GM23338 (cell line): ENCODE measurements at regions not wholly inside any gene's neighbourhood (a gene's known extent, or its start where the extent isn't known, plus 50 kb on each side); places are given as distances from the start of the nearest gene placed in this dataset.
A peak's percentile ranks its signal among the peaks of the same experiment; 100 is the strongest.

Experiments used
- ATAC-seq: fragments of 200-7000 bp; cut with Tn5 transposase; 3 replicates; pipeline ENCODE4 v1.9.1; 2020
- DNase-seq: peaks from one replicate; pipeline ENCODE4 v3.0.0-alpha.2; 2015; ENCODE audit warnings: low spot score
- H2AFZ ChIP-seq: fragments of 200-600 bp; sonication (generic); 2 replicates; pipeline ENCODE4 v1.8.0; 2016; ENCODE audit warnings: antibody characterized with exemption, mild to moderate bottlenecking, moderate library complexity
- H3F3A ChIP-seq: fragments of 200-600 bp; sonication (generic); replicated peaks from 2 replicates; pipeline ENCODE4 v1.8.0; 2017; ENCODE audit warnings: antibody characterized with exemption, mixed run types, low read depth
- H3K27ac ChIP-seq: fragments of 200-600 bp; sonication (generic); 2 replicates; pipeline ENCODE4 v1.6.1; 2016; ENCODE audit warnings: low read depth
- H3K27me3 ChIP-seq: fragments of 200-600 bp; sonication (generic); 2 replicates; pipeline ENCODE4 v1.8.0; 2016; ENCODE audit warnings: mild to moderate bottlenecking, mixed run types, moderate library complexity; ENCODE audit not compliant: insufficient read depth
- H3K36me3 ChIP-seq: fragments of 200-600 bp; sonication (generic); 2 replicates; pipeline ENCODE4 v1.8.0; 2016; ENCODE audit warnings: mild to moderate bottlenecking; ENCODE audit not compliant: insufficient read depth
- H3K4me1 ChIP-seq: fragments of 200-600 bp; sonication (generic); 2 replicates; pipeline ENCODE4 v1.8.0; 2016; ENCODE audit warnings: mild to moderate bottlenecking, moderate library complexity; ENCODE audit not compliant: insufficient read depth
- H3K4me2 ChIP-seq: fragments of 200-600 bp; sonication (generic); 2 replicates; pipeline ENCODE4 v1.7.1; 2017; ENCODE audit warnings: mixed run types
- H3K4me3 ChIP-seq: fragments of 200-600 bp; sonication (generic); 2 replicates; pipeline ENCODE4 v1.6.1; 2016; ENCODE audit warnings: mixed run types
- H3K79me2 ChIP-seq: fragments of 200-600 bp; sonication (generic); replicated peaks from 2 replicates; pipeline ENCODE4 v1.8.0; 2017; ENCODE audit warnings: mild to moderate bottlenecking; ENCODE audit not compliant: insufficient read depth
- H3K9me2 ChIP-seq: fragments of 200-600 bp; sonication (generic); 2 replicates; pipeline ENCODE4 v1.8.0; 2017; ENCODE audit not compliant: insufficient read depth
- H4K20me1 ChIP-seq: fragments of 200-600 bp; sonication (generic); replicated peaks from 2 replicates; pipeline ENCODE4 v1.8.0; 2017; ENCODE audit warnings: mild to moderate bottlenecking; ENCODE audit not compliant: insufficient read depth
- H3K27ac Mint-ChIP-seq: 2 replicates; pipeline ENCODE4 v1.8.0; 2020; ENCODE audit warnings: inconsistent platforms, mild to moderate bottlenecking, moderate library complexity, mixed read lengths
- H3K27me3 Mint-ChIP-seq: 3 replicates; pipeline ENCODE4 v1.8.0; 2022; ENCODE audit warnings: low read depth, mild to moderate bottlenecking, moderate library complexity, mixed read lengths, inconsistent platforms; ENCODE audit not compliant: insufficient read depth, poor library complexity
- H3K36me3 Mint-ChIP-seq: 3 replicates; pipeline ENCODE4 v1.8.0; 2021; ENCODE audit warnings: low read depth, mild to moderate bottlenecking, inconsistent platforms, moderate library complexity, mixed read lengths
- H3K4me1 Mint-ChIP-seq: 3 replicates; pipeline ENCODE4 v1.8.0; 2020; ENCODE audit warnings: mild to moderate bottlenecking, inconsistent platforms, mixed read lengths
- H3K4me3 Mint-ChIP-seq: 3 replicates; pipeline ENCODE4 v1.8.0; 2021; ENCODE audit warnings: moderate library complexity, mild to moderate bottlenecking, inconsistent platforms, mixed read lengths
- H3K9me3 Mint-ChIP-seq: 3 replicates; pipeline ENCODE4 v1.8.0; 2020; ENCODE audit warnings: moderate library complexity, mild to moderate bottlenecking, inconsistent platforms, mixed read lengths
- CREB1 ChIP-seq: fragments of 250-450 bp; sonication (Bioruptor Pico); IDR thresholded peaks from 2 replicates; pipeline ENCODE4 v1.5.0; 2020; ENCODE audit warnings: low read depth, mild to moderate bottlenecking, moderate library complexity
- CTCF ChIP-seq, 2 experiments: fragments of 200-600 bp in 1 of 2; sonication (generic) in 1 of 2; conservative IDR thresholded peaks; 2 replicates each; pipeline versions ENCODE4 v1.5.1 to v1.6.1; 2016 to 2017; ENCODE audit warnings: antibody characterized with exemption in 2 of 2, low read depth in 2 of 2, mild to moderate bottlenecking in 2 of 2, moderate library complexity in 1 of 2
- TF ChIP-seq, protein P1 (sequence below): IDR thresholded peaks from one replicate; pipeline ENCODE4 v1.6.1; 2018; ENCODE audit warnings: antibody characterized with exemption; ENCODE audit not compliant: unreplicated experiment
- TF ChIP-seq, protein P2 (sequence below): IDR thresholded peaks from 2 replicates; pipeline ENCODE4 v1.6.1; 2016; ENCODE audit warnings: antibody characterized with exemption
- TF ChIP-seq, protein P3 (sequence below): fragments of 250-450 bp; sonication (Bioruptor Pico); IDR thresholded peaks from 2 replicates; pipeline ENCODE4 v1.5.0; 2020; ENCODE audit warnings: mild to moderate bottlenecking, moderate library complexity

- no peak for TF ChIP-seq CREB1 (CRISPR knock-in tag)
- Histone ChIP-seq H3K4me2 (no peak overlapping the region), H3K4me1 (no peaks in the 10 kb centered on the region), H3K79me2 (no peaks in the 10 kb centered on the region), H3K4me3 (no peak overlapping the region), H4K20me1 (no peaks in the 10 kb centered on the region), H3K9me2 (peaks cover 9% of the 10 kb centered on the region; the same call in 1 of the 2 replicates), H3F3A (no peaks in the 10 kb centered on the region), H3K36me3 (no peaks in the 10 kb centered on the region), H3K27me3 (no peaks in the 10 kb centered on the region), H3K27ac (no peak overlapping the region), H2AFZ (peak overlapping the region; percentile 81)
- no peaks in the 10 kb centered on the region for H3K4me1 Mint-ChIP-seq
- no peak overlapping the region for H3K4me3 Mint-ChIP-seq
- DNase-seq (no peak), ATAC-seq (no peak)
- H3K27me3 Mint-ChIP-seq = peaks cover 7% of the 10 kb centered on the region
- H3K36me3 Mint-ChIP-seq = no peaks in the 10 kb centered on the region
- H3K27ac Mint-ChIP-seq = no peak overlapping the region
- no peaks in the 10 kb centered on the region for H3K9me3 Mint-ChIP-seq
These were observed 90.0 kb downstream of the DHRS2 start for GRCh38 chr14:23725980-23726710.

DNA sequence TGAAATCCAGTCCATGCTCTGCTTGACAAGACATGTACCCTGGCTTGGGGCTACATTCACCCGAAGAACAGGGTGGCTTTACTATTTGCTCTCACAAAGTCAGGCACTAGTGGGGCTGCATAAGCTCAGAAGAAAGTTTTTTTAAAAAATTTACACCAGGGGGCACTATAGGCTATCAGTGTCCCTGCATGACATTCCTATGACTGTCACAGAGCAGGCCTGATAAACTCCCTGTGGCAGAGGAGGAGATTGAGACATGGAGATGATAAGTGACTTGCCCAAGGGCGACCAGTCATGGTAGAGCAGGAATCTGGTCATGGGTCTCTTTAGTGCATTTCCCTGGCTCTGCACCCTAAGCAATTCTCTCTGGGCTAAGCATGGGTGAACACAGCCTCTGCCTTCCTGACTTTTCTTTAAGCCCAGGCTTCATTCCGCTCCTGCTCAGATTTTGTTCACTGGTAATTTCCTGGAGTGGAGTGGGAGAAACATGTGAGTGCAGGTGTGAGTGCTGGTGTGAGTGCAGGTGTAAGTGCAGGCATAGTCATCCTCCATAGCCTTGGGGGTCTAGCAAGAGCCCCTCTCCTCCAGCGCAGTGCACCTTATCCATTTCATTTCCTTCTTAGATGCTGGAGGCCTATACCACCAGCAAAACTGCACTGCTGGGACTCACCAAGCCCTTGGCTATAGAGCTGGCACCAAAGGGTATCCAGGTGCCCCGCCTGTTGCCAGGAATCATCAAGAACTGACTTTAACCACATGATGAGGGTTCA, 91.6 kb downstream of the DHRS2 start:
- Histone ChIP-seq H3K36me3 (no peaks in the 10 kb centered on the region), H3K27ac (no peak overlapping the region), H3K27me3 (no peaks in the 10 kb centered on the region), H3K4me1 (no peaks in the 10 kb centered on the region), H3K79me2 (no peaks in the 10 kb centered on the region), H2AFZ (no peak overlapping the region), H3K9me2 (peaks cover 16% of the 10 kb centered on the region; the same call in 1 of the 2 replicates), H3K4me2 (no peak overlapping the region), H3K4me3 (no peak overlapping the region), H3F3A (no peaks in the 10 kb centered on the region), H4K20me1 (no peaks in the 10 kb centered on the region)
- Mint-ChIP-seq H3K36me3 (no peaks in the 10 kb centered on the region; the same call in 2 of the 3 replicates), H3K9me3 (no peaks in the 10 kb centered on the region), H3K27me3 (peaks cover 7% of the 10 kb centered on the region), H3K4me1 (no peaks in the 10 kb centered on the region), H3K4me3 (no peak overlapping the region), H3K27ac (no peak overlapping the region)
- ATAC-seq = peak; percentile 89
- DNase-seq = peak; percentile 80
- TF ChIP-seq, protein P1, sequence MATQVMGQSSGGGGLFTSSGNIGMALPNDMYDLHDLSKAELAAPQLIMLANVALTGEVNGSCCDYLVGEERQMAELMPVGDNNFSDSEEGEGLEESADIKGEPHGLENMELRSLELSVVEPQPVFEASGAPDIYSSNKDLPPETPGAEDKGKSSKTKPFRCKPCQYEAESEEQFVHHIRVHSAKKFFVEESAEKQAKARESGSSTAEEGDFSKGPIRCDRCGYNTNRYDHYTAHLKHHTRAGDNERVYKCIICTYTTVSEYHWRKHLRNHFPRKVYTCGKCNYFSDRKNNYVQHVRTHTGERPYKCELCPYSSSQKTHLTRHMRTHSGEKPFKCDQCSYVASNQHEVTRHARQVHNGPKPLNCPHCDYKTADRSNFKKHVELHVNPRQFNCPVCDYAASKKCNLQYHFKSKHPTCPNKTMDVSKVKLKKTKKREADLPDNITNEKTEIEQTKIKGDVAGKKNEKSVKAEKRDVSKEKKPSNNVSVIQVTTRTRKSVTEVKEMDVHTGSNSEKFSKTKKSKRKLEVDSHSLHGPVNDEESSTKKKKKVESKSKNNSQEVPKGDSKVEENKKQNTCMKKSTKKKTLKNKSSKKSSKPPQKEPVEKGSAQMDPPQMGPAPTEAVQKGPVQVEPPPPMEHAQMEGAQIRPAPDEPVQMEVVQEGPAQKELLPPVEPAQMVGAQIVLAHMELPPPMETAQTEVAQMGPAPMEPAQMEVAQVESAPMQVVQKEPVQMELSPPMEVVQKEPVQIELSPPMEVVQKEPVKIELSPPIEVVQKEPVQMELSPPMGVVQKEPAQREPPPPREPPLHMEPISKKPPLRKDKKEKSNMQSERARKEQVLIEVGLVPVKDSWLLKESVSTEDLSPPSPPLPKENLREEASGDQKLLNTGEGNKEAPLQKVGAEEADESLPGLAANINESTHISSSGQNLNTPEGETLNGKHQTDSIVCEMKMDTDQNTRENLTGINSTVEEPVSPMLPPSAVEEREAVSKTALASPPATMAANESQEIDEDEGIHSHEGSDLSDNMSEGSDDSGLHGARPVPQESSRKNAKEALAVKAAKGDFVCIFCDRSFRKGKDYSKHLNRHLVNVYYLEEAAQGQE = no peak
- TF ChIP-seq CTCF (conservative IDR thresholded peaks at IDR 0.05; ENCODE audit: low read depth in 2 of 2) (peak; percentile 56 to 57), CREB1 (CRISPR knock-in tag) (0 out of 2 replicates have a peak, but pooled peaks have one; percentile 19)
- TF ChIP-seq, protein P2, sequence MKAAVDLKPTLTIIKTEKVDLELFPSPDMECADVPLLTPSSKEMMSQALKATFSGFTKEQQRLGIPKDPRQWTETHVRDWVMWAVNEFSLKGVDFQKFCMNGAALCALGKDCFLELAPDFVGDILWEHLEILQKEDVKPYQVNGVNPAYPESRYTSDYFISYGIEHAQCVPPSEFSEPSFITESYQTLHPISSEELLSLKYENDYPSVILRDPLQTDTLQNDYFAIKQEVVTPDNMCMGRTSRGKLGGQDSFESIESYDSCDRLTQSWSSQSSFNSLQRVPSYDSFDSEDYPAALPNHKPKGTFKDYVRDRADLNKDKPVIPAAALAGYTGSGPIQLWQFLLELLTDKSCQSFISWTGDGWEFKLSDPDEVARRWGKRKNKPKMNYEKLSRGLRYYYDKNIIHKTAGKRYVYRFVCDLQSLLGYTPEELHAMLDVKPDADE = no peak
- TF ChIP-seq, protein P3, sequence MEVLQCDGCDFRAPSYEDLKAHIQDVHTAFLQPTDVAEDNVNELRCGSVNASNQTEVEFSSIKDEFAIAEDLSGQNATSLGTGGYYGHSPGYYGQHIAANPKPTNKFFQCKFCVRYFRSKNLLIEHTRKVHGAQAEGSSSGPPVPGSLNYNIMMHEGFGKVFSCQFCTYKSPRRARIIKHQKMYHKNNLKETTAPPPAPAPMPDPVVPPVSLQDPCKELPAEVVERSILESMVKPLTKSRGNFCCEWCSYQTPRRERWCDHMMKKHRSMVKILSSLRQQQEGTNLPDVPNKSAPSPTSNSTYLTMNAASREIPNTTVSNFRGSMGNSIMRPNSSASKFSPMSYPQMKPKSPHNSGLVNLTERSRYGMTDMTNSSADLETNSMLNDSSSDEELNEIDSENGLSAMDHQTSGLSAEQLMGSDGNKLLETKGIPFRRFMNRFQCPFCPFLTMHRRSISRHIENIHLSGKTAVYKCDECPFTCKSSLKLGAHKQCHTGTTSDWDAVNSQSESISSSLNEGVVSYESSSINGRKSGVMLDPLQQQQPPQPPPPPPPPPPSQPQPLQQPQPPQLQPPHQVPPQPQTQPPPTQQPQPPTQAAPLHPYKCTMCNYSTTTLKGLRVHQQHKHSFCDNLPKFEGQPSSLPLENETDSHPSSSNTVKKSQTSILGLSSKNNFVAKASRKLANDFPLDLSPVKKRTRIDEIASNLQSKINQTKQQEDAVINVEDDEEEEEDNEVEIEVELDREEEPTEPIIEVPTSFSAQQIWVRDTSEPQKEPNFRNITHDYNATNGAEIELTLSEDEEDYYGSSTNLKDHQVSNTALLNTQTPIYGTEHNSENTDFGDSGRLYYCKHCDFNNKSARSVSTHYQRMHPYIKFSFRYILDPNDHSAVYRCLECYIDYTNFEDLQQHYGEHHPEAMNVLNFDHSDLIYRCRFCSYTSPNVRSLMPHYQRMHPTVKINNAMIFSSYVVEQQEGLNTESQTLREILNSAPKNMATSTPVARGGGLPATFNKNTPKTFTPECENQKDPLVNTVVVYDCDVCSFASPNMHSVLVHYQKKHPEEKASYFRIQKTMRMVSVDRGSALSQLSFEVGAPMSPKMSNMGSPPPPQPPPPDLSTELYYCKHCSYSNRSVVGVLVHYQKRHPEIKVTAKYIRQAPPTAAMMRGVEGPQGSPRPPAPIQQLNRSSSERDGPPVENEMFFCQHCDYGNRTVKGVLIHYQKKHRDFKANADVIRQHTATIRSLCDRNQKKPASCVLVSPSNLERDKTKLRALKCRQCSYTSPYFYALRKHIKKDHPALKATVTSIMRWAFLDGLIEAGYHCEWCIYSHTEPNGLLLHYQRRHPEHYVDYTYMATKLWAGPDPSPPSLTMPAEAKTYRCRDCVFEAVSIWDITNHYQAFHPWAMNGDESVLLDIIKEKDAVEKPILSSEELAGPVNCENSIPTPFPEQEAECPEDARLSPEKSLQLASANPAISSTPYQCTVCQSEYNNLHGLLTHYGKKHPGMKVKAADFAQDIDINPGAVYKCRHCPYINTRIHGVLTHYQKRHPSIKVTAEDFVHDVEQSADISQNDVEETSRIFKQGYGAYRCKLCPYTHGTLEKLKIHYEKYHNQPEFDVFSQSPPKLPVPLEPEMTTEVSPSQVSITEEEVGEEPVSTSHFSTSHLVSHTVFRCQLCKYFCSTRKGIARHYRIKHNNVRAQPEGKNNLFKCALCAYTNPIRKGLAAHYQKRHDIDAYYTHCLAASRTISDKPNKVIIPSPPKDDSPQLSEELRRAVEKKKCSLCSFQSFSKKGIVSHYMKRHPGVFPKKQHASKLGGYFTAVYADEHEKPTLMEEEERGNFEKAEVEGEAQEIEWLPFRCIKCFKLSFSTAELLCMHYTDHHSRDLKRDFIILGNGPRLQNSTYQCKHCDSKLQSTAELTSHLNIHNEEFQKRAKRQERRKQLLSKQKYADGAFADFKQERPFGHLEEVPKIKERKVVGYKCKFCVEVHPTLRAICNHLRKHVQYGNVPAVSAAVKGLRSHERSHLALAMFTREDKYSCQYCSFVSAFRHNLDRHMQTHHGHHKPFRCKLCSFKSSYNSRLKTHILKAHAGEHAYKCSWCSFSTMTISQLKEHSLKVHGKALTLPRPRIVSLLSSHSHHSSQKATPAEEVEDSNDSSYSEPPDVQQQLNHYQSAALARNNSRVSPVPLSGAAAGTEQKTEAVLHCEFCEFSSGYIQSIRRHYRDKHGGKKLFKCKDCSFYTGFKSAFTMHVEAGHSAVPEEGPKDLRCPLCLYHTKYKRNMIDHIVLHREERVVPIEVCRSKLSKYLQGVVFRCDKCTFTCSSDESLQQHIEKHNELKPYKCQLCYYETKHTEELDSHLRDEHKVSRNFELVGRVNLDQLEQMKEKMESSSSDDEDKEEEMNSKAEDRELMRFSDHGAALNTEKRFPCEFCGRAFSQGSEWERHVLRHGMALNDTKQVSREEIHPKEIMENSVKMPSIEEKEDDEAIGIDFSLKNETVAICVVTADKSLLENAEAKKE (CRISPR knock-in tag) = 0 out of 2 replicates have a peak, but pooled peaks have one; percentile 11
